ENCODE measurements at regions not wholly inside any gene's neighbourhood (a gene's known extent, or its start where the extent isn't known, plus 50 kb on each side); places are given as distances from the start of the nearest gene placed in this dataset.
A peak's percentile ranks its signal among the peaks of the same experiment; 100 is the strongest.

- peak; percentile 50 to 52 for ATAC-seq
These were observed 53.7 kb upstream of the FABP6 start for GRCh38 chr5:160175438-160176218.

GRCh38 chr5:160174780-160175437, 54.4 kb upstream of the FABP6 start:
- no peaks in the 10 kb centered on the region for H3K4me1 Mint-ChIP-seq (ENCODE audit: low read depth in 2 of 2)
- DNase-seq (ENCODE audit: low spot score), result no peak
- H3K27me3 Mint-ChIP-seq, result peaks cover 0 to 8% of the 10 kb centered on the region in 2 donors
- H3K9me3 Mint-ChIP-seq, result no peaks in the 10 kb centered on the region
- no peak overlapping the region for H3K27ac Mint-ChIP-seq
- no peak overlapping the region for H3K4me3 Mint-ChIP-seq
- no peak for ATAC-seq
- no peaks in the 10 kb centered on the region for H3K36me3 Mint-ChIP-seq

More at GRCh38 chr5:160175438-160176218, 53.7 kb upstream of the FABP6 start:
- no peaks in the 10 kb centered on the region for H3K9me3 Mint-ChIP-seq
- no peak overlapping the region for H3K27ac Mint-ChIP-seq
- H3K4me1 Mint-ChIP-seq (ENCODE audit: low read depth in 2 of 2), result no peaks in the 10 kb centered on the region
- no peaks in the 10 kb centered on the region for H3K36me3 Mint-ChIP-seq
- DNase-seq (ENCODE audit: low spot score), result no peak
- H3K4me3 Mint-ChIP-seq, result no peak overlapping the region
- peaks cover 0 to 8% of the 10 kb centered on the region in 2 donors for H3K27me3 Mint-ChIP-seq

GRCh38 chr5:160174290-160174689, 55.0 kb upstream of the FABP6 start:
- no peak overlapping the region for H3K4me3 Mint-ChIP-seq
- H3K27me3 Mint-ChIP-seq, result peaks cover 4 to 14% of the 10 kb centered on the region in 2 donors
- H3K4me1 Mint-ChIP-seq (ENCODE audit: low read depth in 2 of 2), result no peaks in the 10 kb centered on the region
- H3K27ac Mint-ChIP-seq, result no peak overlapping the region
- ATAC-seq (no peak), DNase-seq (ENCODE audit: low spot score) (no peak)
- H3K36me3 Mint-ChIP-seq, result no peaks in the 10 kb centered on the region
- no peaks in the 10 kb centered on the region for H3K9me3 Mint-ChIP-seq

GRCh38 chr5:160171666-160172065, 52.4 kb upstream of the PWWP2A start:
- Mint-ChIP-seq H3K27me3 (peaks cover 7 to 22% of the 10 kb centered on the region in 2 donors), H3K4me3 (no peak overlapping the region), H3K9me3 (no peaks in the 10 kb centered on the region), H3K36me3 (no peaks in the 10 kb centered on the region), H3K27ac (no peak overlapping the region), H3K4me1 (ENCODE audit: low read depth in 2 of 2) (no peaks in the 10 kb centered on the region)
- no peak for ATAC-seq
- DNase-seq (ENCODE audit: low spot score), result no peak

- Mint-ChIP-seq H3K27ac (no peak overlapping the region), H3K27me3 (peaks cover 16 to 21% of the 10 kb centered on the region in 2 donors), H3K4me3 (no peak overlapping the region), H3K9me3 (no peaks in the 10 kb centered on the region), H3K4me1 (ENCODE audit: low read depth in 2 of 2) (peaks cover 0 to 12% of the 10 kb centered on the region in 2 donors), H3K36me3 (no peaks in the 10 kb centered on the region)
- DNase-seq (ENCODE audit: low spot score) (no peak), ATAC-seq (no peak)
These were observed 50.1 kb upstream of the PWWP2A start for GRCh38 chr5:160169326-160169725.

Data from natural killer cell treated with Interleukin-12 subunit alpha and Interleukin-12 subunit beta and Interleukin-15 and Interleukin-18, amount 100 ng/mL, for 72 hours (primary cell).